HG02623 (cell line): ENCODE measurements at regions not wholly inside any gene's neighbourhood (a gene's known extent, or its start where the extent isn't known, plus 50 kb on each side); places are given as distances from the start of the nearest gene placed in this dataset.
"Not testable (repeated sequence)": the region's sequence is repeated elsewhere in the genome, so short reads cannot be mapped to it uniquely, and the experiment has no call there.

Experiments used
- ATAC-seq: cut with Tn5 transposase; IDR thresholded peaks from one replicate; pipeline ENCODE4 v1.9.1; 2021; ENCODE audit warnings: moderate library complexity; ENCODE audit not compliant: unreplicated experiment

DNA sequence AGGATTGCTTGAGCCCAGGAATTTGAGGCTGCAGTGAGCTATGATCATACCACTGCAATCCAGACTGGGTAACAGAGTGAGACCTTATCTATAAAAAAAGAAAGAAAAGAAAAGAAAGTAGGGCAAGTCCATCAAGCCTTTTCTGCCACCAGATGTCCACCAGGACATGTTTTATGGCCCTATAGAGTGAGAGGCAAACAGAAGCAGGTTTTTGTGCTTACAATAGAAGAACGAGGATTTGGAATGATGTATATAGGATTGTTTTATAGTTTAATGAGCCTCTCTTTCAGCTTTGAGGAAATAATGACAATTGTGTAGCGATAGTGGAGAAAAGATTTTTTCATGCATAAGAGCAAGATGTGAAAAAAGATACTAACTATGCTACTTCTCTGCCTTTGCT lies 480.5 kb downstream of the KLF12 start:
- no peak for ATAC-seq

DNA sequence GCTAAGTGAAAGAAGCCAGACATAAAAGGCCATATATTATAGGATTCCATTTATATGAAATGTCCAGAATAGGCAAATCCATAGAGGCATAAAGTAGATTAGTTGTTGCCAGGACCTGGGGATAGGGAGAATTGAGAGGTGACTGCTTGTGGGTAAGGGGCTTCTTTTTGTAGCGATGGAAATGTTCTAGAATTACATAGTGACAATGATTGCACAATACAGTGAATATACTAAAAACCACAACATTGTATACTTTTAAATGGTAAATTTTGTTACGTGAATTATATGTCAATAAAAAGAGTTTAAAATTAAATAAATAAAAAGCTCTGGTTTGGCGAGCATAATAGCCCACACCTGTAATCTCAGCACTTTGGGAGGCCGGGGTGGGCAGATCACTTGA lies 486.8 kb downstream of the KLF12 start:
- ATAC-seq: no peak

DNA sequence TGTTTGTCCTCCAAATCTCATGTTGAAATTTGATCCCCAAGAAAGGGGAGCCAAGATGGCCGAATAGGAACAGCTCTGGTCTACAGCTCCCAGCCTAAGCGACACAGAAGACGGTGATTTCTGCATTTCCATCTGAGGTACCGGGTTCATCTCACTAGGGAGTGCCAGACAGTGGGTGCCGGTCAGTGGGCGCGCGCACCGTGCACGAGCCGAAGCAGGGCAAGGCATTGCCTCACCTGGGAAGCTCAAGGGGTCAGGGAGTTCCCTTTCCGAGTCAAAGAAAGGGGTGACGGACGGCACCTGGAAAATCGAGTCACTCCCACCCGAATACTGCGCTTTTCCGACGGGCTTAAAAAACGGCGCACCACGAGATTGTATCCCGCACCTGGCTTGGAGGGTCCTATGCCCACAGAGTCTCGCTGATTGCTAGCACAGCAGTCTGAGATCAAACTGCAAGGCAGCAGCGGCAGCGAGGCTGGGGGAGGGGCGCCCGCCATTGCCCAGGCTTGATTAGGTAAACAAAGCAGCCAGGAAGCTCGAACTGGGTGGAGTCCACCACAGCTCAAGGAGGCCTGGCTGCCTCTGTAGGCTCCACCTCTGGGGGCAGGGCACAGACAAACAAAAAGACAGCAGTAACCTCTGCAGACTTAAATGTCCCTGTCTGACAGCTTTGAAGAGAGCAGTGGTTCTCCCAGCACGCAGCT lies 493.6 kb downstream of the KLF12 start:
- not testable (repeated sequence) for ATAC-seq

DNA sequence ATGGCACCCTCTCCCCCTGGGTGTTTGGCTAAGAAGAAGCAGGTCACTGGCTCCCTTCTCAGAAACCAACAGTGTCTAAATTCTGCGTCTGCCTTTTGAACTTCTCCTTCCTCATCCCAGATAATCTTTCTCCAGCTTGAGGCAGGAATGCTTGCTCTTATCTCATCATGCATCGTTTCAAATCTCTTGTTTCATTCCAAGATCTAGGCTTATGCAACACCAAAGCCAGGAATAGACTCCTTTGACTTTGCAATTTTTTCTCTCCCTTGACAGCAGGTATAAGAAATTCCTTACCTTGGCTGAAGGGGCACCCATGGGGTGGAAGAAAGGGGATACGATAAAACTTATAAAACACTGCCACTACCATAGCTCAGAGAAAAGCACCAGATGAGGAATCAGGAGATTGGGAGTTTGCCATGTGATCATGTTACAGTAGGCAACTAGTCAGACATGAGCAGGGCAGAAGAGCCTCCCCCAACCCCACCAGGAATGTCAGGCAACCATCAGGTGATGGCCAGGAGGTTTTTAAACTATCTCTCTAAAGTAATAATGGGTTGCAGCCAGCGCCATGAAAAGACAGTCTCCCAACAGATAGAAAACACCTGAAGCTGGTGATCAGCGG lies 498.9 kb downstream of the KLF12 start:
- no peak for ATAC-seq

DNA sequence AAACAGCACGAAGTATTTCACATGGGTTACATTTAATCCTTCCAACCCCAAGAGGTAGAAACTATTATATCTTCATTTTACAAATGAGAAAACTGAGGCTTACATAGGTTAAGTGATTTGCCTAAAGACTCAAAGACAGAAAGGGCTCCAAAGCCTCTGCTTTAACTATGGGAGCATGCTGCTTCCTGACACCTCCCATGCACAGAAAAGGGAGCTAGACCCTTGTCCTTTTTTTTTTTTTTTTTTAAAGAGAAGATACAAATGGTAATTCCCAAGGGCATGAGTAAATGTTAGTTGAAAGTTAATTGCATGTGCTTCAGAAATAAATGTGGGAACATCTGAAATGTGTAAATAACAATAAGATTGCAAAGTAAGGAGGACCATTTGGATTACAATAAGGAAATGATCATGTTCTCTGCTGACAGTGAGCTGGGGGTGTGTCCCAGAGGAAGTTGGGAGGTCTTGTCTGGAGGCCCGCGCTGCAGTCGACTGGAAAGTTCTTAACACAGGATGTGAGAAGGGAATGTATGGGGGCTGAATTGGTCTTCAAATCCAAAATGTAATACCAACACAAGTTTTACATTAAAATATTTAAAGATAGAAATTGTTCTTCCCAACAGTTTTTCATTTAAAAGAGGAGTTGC lies 500.3 kb downstream of the KLF12 start:
- no peak for ATAC-seq

DNA sequence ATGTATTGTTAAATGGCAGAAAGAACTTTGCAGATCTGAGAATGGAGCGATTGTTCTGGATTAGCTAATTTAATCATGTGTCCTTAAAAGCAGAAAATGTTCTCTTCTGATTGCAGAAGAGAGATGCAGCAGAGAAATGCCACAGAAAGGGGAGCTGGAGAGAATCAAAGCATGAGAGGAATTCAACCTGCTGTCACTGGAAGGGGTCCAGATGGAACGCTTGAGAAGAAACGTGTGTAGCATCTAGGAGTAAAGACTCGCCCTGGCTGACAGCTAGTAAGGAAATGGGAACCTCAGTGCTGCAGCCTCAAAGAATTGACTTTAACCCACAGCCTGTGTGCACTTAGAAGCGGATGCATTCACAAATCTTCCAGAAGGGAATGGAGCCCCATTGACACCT lies 502.8 kb downstream of the KLF12 start:
- ATAC-seq: no peak

DNA sequence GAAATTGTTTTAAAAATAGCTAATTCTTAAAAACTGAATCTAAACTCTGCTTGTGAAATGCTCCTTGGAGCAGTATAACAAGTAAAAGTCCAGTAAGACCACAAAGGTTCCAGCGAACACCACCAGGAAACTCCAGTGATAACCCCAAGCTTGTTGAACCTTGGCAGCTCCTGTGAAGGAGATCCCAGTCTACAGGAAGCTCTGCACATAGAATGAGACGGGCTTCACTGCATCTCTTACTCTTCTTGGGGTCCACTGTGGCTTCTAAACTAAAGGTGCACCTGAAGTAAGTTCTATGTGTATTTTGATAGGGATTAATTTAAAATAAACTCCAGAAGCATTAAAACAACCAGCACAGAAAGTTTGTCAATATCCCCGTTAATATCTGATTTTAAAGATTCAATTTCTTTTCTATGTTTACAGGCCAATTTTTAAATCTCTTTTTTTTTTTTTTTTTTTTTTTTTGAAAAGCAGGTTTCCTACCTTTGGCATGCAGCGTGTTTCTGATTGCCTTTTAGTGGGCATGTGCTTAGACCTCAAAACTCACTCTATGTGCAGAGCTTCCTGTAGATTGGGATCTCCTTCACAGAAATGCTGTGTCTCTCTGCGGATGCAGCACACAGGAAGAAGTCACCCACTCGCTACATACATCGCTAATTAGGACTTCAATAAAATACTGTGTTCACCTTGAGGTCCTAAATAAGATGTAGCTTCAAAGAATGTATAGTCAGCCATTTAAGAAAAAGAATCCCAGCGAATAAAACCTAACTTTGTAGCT lies 508.5 kb downstream of the KLF12 start:
- no peak for ATAC-seq

DNA sequence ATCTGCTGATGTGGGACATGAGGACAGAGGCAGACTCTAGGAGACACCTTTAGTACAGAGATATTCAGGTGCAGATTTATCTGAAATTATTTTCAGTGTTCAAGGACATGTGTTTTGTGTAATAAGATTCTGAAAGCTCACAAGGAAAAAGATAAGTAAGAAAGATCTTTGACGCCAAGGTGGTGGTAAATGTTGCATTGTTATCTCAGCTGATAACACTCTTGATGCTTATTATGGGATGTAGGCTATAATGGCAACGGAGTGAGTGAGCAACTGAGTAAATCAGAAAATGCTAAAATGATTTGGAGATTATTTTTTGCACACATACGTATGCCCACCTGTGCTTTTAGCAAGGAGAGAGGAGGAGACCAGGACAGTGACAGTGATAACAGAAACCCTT lies 510.9 kb downstream of the KLF12 start:
- ATAC-seq: no peak

DNA sequence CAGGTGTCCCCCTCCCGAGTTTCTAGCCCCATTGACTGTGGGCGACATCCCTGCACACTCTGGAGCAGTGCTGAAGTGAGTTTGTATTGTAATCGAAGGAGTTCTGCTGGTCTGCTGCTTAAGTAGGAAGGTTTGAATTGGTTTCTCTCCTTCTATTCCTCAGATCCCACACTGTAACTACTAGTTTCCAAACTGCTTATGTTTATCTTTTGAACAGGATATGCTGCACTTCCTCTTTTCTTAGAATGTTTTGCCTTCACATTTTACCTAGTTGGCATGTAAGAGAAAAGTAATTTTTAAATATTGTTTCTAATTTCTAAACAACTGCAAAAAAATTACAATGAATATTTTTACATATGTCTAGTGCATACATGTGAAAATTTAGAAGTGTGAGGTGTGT lies 511.8 kb downstream of the KLF12 start:
- no peak for ATAC-seq

DNA sequence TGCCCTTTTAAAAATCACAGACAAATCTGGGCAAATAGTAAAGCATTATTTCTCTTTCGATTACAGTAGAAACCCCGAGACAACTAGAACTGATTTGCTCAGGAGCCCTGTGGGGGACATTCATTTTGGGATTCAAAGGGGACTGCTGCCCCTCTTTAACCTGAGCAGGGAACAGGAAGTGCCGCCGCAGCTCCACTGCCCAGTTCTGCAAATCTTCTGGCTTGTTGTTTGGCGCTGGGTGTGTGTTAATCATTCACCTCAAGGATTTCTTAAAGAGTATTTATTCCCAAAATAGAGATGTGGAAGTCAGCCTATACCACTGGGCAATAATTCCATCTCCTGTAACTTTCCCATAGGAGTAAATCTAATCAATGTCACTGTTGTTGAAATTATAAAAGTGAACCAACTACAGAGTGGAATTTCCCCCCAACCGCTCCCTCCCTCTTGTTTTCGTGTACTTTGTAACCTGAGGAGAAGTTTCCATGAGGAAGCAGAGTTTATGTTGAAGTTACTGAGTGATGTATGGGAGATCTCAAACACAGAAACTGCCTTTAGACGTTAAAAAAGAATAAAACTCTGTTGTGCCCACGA lies 515.8 kb downstream of the KLF12 start:
- ATAC-seq: no peak

DNA sequence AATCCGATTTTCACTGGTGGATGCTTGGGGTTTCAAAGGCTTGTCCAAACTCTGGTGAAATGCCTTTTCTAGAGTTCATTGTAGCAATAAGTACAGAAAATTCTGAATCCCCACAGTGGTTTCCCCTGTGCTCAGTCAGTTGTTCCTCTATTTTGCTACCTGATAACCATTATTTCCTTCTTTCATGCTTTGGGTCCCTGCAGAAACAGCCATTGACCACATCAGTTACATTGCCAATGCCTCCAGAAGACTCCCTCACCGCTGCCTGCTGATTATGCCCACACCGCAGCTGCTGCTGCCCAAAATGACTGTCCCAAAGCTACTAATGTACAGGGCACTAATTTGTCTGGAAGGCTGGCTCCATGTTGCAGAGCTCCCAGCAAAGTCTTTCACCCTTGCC lies 517.3 kb downstream of the KLF12 start:
- ATAC-seq: no peak

DNA sequence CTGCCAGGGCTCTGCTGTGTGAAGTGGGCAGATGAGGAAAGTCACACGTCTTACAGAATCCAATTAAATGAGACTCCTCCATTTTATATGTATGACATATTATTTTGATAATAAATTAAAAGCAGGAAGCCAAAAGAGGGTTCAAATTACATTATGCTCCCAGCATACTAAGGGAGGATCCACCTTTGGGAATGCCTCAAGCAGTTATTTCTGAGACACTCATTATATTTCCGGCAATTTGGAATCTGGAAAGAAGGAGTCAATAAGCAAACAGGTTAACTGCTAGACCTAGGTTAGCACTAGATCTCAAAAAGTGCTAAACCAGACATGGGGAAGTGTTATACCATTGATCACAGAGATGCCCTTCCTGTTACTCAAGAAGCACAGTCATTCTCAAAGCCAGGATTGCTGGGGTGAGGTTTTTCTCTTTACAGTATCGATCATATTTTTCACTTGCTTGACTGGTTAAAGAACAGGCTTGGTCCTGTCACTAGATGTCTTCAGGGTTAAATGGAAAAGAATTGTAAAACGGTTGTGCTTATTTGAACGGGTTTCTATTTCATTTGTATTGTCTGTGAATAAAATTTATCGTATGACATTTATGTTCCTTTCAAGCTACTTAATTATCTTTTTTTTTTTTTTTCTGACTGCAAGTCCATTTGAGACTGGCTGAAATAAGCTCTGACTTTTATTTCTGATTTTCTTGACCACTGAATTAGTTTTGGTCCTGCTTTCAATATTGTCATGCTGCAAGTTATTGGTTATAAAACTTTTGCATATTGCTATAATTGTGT lies 523.2 kb downstream of the KLF12 start:
- ATAC-seq: no peak

DNA sequence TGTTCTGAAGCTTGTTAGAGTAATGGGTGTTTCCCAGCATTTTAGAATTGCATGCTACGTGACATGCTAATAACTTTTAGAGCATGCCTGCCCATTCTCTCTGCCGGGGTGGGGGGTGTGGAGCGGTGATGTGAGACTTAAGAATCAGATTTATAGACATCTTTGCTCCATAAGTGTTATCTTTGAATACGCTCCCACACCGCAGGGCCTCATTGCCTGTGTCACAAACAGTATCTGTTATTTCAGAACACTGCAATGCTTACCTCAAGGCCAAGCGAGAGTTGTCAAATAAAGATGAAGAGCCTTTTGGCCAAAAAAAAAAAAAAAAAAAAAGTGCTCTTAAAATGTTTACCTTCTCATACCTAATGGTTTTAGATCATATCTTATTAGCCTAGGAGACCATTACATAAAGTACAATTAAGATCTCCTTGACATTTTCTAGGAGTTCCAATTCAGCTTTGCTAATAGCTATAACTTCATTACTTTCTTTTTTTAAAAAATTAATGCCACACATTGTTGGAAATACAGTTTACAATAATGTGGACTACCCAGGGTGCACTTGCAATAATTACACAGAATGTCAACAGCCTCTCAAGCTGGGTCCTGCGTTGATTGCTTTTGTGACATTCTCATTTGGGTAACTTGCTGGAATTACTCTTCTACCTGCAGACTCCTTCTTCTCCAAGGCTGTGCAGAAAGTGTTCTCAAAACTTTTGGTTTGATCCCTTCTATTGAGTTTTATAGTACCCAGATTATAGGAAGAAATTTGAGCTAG lies 525.3 kb downstream of the KLF12 start:
- ATAC-seq: no peak

DNA sequence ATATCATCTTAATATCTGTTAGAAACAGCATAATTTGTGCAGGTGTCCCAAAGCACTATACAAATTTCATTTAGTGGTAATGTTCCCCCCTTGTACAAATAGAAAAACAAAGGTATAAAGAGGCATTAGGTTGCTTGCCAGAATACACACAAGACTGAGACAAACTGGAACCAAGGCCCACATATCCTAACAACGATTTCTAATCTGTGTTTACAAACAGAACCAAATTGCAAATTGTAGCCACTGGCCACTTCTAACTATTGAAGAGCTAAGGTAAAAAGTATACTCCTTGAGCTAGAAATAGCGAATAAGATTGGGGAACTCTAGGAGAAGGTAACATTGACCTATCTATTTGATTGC lies 526.1 kb downstream of the KLF12 start:
- ATAC-seq: no peak

DNA sequence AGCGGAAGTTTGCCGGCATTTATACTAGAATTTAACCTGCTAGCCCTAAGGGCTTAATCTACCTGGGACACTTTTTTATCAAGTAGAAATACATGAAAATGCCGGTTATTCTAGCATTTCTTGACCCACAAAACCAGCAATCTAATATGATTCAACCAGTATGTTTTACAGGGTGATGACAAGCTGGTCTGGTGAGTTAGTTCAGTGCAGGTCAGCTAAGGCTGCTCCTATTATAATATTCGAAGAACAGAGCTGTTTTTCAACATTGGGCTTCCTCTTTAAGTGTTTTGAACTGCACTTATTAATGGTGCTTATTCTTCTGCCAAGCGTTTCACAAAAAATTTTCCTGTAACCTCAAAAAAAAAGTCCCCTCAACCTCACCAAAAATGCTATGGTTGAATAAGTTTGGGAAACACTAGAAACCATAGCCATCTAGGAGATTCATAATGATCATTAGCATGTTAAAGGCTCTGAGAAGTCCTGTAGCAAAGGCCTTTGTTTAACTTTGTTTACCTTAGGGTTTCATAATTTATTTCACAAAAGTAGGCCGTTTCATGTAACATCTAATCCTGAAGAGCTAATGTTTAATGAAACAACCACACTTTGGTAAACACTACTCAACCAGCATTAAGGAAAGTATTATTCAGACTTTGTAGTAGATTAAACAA lies 526.6 kb downstream of the KLF12 start:
- no peak for ATAC-seq

DNA sequence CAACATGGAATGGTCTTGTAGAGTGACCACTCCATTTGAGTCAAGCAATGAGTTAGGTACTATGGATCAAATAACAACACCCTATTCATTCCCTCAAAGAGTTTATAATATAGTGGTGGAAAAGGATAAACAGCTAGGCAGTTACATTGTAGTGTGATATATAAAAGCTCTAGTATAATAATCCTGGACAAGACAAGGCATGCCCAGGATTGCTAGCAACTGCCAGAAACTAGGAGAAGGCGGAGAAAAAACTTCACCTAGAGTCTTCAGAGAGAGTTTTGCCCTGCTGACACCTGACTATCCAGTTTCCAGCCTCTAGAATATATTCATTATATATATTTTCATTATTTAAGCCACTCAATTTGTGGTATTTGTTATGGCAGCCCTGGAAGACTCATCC lies 530.6 kb downstream of the KLF12 start:
- no peak for ATAC-seq

DNA sequence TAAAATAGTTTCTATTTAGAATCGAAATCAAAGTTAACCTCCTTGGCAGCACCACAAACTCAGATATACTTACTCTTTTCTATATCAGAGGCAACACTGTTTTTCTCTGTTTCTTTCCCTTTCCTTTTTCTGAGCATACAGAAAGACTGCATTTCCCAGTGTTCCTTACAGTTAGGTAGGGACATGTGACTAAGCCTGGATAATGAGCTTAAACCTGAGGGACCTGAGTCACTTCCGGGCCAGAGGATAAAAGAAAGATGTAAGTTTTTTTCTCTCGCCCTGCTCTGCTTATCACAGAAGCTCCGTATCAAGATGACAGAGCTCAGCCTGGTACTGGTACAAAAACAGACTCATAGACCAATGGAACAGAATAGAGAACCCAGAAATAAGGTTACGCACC lies 531.9 kb downstream of the KLF12 start:
- no peak for ATAC-seq

DNA sequence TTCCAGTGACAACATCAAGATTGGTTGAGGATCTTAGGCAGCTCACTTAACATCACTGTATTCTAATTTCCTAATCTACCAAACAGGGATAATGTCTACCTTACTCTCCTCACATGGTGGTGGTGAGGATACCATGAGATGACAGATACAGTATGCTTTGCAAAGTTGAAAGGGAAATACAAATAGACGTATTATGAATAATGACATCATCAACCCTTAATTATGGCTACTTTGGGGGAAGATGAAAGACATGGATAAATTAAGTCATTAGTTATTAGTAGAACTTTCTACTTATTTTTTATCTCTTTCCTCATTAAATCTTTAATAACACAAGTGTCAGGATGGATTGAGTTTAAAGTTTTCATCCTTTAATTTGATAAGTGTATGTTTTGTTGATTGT lies 532.5 kb downstream of the KLF12 start:
- no peak for ATAC-seq
